CD4-positive, CD25-positive, alpha-beta regulatory T cell (primary cell): ENCODE measurements at regions not wholly inside any gene's neighbourhood (a gene's known extent, or its start where the extent isn't known, plus 50 kb on each side); places are given as distances from the start of the nearest gene placed in this dataset.
"Not testable (repeated sequence)": the region's sequence is repeated elsewhere in the genome, so short reads cannot be mapped to it uniquely, and the experiment has no call there.

ENCODE experiments used
- ATAC-seq, 2 donors: fragments of 150-1000 bp; cut with Tn5 transposase; one replicate each; pipeline ENCODE4 v1.10.0; 2021; ENCODE audit warnings: low read depth in 2 of 2, moderate number of reproducible peaks in 2 of 2, moderate library complexity in 1 of 2
- DNase-seq, 3 donors: peaks; one replicate each; pipeline versions ENCODE4 v3.0.0 to v3.0.0-alpha.2; 2012 to 2022; ENCODE audit warnings: mixed read lengths in 1 of 3
- H3K27ac ChIP-seq: one replicate; pipeline ENCODE4 v1.7.0; 2013; ENCODE audit warnings: mild to moderate bottlenecking, low read length; ENCODE audit not compliant: insufficient read depth, poor library complexity, severe bottlenecking
- H3K27me3 ChIP-seq: one replicate; pipeline ENCODE4 v1.7.0; 2013; ENCODE audit warnings: low read length; ENCODE audit not compliant: control insufficient read depth, insufficient read depth
- H3K36me3 ChIP-seq: one replicate; pipeline ENCODE4 v1.7.0; 2013; ENCODE audit warnings: mild to moderate bottlenecking, low read length, moderate library complexity; ENCODE audit not compliant: control insufficient read depth, insufficient read depth
- H3K4me1 ChIP-seq: 2 replicates; pipeline ENCODE4 v1.7.0; 2013; ENCODE audit warnings: mild to moderate bottlenecking, low read length; ENCODE audit not compliant: insufficient read depth, control insufficient read depth, poor library complexity, severe bottlenecking
- H3K4me3 ChIP-seq: one replicate; pipeline ENCODE4 v1.7.0; 2013; ENCODE audit warnings: low read depth, mild to moderate bottlenecking, low read length, moderate library complexity
- H3K9me3 ChIP-seq, 2 experiments: 1 replicate in 1 of 2; 2 replicates in 1 of 2; pipeline ENCODE4 v1.7.0; 2013; ENCODE audit warnings: low read length in 2 of 2, mild to moderate bottlenecking in 1 of 2, moderate library complexity in 1 of 2; ENCODE audit not compliant: control insufficient read depth in 2 of 2
- H3K27ac Mint-ChIP-seq, 3 donors: one replicate each; pipeline ENCODE4 v1.8.0; 2020 to 2022; ENCODE audit warnings: mild to moderate bottlenecking in 3 of 3, mixed read lengths in 3 of 3, moderate library complexity in 2 of 3
- H3K27me3 Mint-ChIP-seq: one replicate; pipeline ENCODE4 v1.8.0; 2022; ENCODE audit warnings: mild to moderate bottlenecking, mixed read lengths
- H3K36me3 Mint-ChIP-seq: one replicate; pipeline ENCODE4 v1.8.0; 2020; ENCODE audit warnings: mixed read lengths
- H3K4me1 Mint-ChIP-seq, 4 donors: one replicate each; pipeline ENCODE4 v1.8.0; 2020 to 2022; ENCODE audit warnings: mixed read lengths in 4 of 4, mild to moderate bottlenecking in 1 of 4
- H3K4me3 Mint-ChIP-seq, 4 donors: one replicate each; pipeline ENCODE4 v1.8.0; 2020 to 2022; ENCODE audit warnings: mild to moderate bottlenecking in 4 of 4, mixed read lengths in 4 of 4, moderate library complexity in 3 of 4
- H3K9me3 Mint-ChIP-seq, 7 donors: one replicate each; pipeline ENCODE4 v1.8.0; 2020 to 2022; ENCODE audit warnings: mixed read lengths in 7 of 7, mild to moderate bottlenecking in 3 of 7, moderate library complexity in 2 of 7

DNA sequence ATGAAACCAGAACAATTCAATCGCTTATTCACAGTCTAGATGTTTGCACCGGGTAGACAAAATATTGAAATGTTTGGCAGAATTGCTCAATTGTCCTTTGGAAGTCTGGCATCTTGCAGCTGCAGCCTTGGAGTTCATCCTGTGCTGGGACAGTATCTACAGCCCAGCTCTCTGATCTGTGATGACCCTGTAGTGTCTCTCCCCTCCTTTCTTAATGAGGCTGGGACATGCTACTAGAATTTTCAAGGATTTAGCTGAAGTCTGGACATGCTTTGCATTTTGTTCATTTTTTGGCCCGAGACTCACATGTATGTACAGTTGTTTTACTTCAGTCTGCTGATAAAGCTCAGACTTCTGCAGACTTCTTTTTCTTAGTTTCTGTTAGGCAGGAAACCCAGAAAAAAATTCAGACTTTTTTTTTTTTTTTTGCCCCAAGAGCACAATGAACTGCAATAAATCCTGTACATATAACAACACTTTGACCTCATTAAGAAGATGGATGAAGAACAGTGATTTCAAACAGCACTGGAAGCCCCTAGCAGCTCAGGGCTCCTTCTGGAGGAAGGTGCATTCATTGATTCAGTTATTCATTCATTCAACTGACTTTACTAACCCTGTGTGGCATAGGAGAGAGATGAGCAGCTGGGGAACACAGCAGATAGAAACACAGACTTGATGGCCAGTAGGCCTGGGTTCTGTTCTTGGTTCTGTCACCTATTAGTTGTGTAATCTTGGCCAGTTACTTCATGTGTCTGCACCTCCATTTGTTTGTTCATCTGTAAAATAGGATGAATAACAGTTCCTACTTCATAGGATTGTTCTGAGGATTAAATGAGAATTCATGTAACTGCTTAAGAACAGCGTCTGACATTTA is 210.0 kb downstream of the MAP2K4 start:
- no peaks in the 10 kb centered on the region for H3K27me3 ChIP-seq
- no peak overlapping the region for H3K4me3 ChIP-seq
- DNase-seq (no peak), ATAC-seq (no peak)
- H3K27me3 Mint-ChIP-seq: no peaks in the 10 kb centered on the region
- no peaks in the 10 kb centered on the region for H3K4me1 Mint-ChIP-seq
- H3K36me3 ChIP-seq: no peaks in the 10 kb centered on the region
- H3K36me3 Mint-ChIP-seq: no peaks in the 10 kb centered on the region
- H3K27ac Mint-ChIP-seq: no peak overlapping the region
- H3K4me1 ChIP-seq: no peaks in the 10 kb centered on the region
- no peak overlapping the region for H3K27ac ChIP-seq
- H3K4me3 Mint-ChIP-seq: no peak overlapping the region
- no peaks in the 10 kb centered on the region for H3K9me3 ChIP-seq
- peaks cover 0 to 5% (median 0%) of the 10 kb centered on the region in 7 donors for H3K9me3 Mint-ChIP-seq

DNA sequence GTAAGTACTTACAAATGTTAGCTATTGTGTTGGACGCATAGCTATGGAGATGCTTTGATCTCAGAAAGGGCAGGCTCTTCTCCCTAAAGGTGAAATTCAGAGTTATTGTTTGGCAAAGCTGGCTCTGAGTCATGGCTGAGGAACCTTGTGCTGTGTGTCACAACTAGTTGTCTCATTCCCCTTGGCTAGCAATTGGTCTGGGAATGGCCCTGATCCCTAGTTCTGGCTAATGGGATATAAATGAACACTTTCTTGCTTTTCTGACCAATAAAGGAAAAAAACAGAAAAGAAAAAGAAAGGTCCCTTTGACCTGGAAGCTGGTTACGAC is 210.6 kb downstream of the MAP2K4 start:
- Mint-ChIP-seq H3K9me3 (peaks cover 0 to 5% (median 0%) of the 10 kb centered on the region in 7 donors), H3K27me3 (no peaks in the 10 kb centered on the region), H3K4me3 (no peak overlapping the region), H3K27ac (no peak overlapping the region), H3K4me1 (no peaks in the 10 kb centered on the region), H3K36me3 (no peaks in the 10 kb centered on the region)
- ATAC-seq: no peak
- no peaks in the 10 kb centered on the region for H3K27me3 ChIP-seq
- no peaks in the 10 kb centered on the region for H3K9me3 ChIP-seq
- no peak overlapping the region for H3K27ac ChIP-seq
- no peaks in the 10 kb centered on the region for H3K36me3 ChIP-seq
- no peak overlapping the region for H3K4me3 ChIP-seq
- DNase-seq: no peak
- no peaks in the 10 kb centered on the region for H3K4me1 ChIP-seq

DNA sequence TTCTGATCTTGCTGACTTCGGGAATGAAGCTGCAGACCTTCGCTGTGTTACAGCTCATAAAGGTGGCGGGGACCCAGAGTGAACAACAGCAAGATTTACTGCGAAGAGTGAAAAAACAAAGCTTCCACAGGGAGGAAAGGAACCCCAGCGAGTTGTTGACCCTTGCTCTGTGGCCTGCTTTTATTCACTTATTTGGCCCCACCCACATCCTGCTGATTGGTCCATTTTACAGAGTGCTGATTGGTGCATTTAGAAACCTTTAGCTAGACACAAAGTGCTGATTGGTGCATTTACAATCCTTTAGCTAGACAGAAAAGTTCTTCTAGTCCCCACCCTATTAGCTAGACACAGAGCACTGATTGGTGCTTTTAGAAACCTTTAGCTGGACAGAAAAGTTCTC is 218.3 kb downstream of the MAP2K4 start:
- not testable (repeated sequence) for H3K9me3 ChIP-seq

DNA sequence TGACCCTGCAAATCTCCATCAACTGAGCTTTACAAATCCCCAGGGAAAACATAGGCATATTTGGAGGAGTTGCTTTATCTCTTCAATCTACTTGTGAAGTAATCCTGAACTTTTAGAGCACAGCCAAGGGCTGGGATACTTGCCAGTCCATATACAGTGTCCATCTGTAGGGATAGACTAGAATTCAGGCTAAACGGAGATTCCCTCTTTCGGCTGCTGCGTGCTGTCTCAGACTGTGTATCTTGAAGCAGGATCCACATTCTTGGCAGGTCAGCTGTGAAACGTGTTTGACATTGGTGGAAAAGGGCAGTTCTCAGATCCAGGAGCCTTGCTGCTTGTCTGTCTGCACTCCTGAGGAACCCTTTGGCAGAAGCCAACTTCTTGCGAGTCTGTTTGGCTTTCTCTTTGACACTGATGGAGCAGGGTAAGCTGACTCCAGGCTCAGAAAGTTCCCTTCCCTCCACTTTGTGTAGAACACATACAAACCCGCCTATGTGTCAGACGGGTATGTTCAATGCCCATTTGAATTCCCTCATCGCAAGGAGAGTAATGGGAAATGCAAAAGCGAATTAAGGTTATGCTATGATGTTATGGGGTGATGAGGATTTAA is 221.8 kb downstream of the MAP2K4 start:
- Mint-ChIP-seq H3K9me3 (peaks cover 0 to 3% (median 0%) of the 10 kb centered on the region in 7 donors), H3K27ac (no peak overlapping the region), H3K4me1 (no peaks in the 10 kb centered on the region), H3K4me3 (no peak overlapping the region), H3K36me3 (no peaks in the 10 kb centered on the region), H3K27me3 (no peaks in the 10 kb centered on the region)
- Histone ChIP-seq H3K4me3 (no peak overlapping the region), H3K36me3 (no peaks in the 10 kb centered on the region), H3K27me3 (no peaks in the 10 kb centered on the region), H3K4me1 (no peaks in the 10 kb centered on the region), H3K9me3 (no peaks in the 10 kb centered on the region), H3K27ac (no peak overlapping the region)
- ATAC-seq (no peak), DNase-seq (no peak)

More for the DNA sequence above, 218.3 kb downstream of the MAP2K4 start:
- not testable (repeated sequence) for H3K27me3 ChIP-seq, H3K4me1 ChIP-seq, ATAC-seq, H3K4me3 Mint-ChIP-seq, H3K36me3 ChIP-seq, H3K27ac ChIP-seq, H3K9me3 Mint-ChIP-seq, DNase-seq, H3K27me3 Mint-ChIP-seq, H3K4me1 Mint-ChIP-seq, H3K27ac Mint-ChIP-seq, H3K4me3 ChIP-seq, H3K36me3 Mint-ChIP-seq

DNA sequence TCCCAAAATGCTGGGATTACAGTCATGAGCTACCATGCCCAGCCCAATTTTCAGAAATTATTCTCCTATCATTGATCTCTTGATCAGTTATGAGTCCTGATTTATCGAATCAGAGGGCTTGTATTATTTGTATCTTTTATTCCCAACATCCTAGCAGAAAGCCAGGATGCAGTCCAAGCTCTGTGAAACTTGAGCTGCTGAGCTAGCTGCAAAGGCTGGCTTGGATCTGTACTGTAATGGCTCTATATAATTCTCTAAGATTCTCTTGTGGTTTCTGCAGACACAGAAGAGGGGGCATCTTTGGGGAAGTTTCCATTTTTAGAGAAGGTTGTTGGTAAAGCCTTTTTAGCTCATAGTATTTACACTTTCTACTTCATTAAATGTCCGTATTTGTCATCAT is 227.1 kb downstream of the MAP2K4 start:
- Mint-ChIP-seq H3K27ac (no peak overlapping the region), H3K36me3 (no peaks in the 10 kb centered on the region), H3K4me1 (no peaks in the 10 kb centered on the region), H3K4me3 (no peak overlapping the region), H3K9me3 (peaks cover 0 to 3% (median 0%) of the 10 kb centered on the region in 7 donors), H3K27me3 (peaks cover 1% of the 10 kb centered on the region)
- no peak overlapping the region for H3K27ac ChIP-seq
- no peaks in the 10 kb centered on the region for H3K9me3 ChIP-seq
- no peak overlapping the region for H3K4me3 ChIP-seq
- ATAC-seq (no peak), DNase-seq (no peak)
- H3K4me1 ChIP-seq: no peaks in the 10 kb centered on the region
- no peaks in the 10 kb centered on the region for H3K36me3 ChIP-seq
- H3K27me3 ChIP-seq: no peaks in the 10 kb centered on the region

DNA sequence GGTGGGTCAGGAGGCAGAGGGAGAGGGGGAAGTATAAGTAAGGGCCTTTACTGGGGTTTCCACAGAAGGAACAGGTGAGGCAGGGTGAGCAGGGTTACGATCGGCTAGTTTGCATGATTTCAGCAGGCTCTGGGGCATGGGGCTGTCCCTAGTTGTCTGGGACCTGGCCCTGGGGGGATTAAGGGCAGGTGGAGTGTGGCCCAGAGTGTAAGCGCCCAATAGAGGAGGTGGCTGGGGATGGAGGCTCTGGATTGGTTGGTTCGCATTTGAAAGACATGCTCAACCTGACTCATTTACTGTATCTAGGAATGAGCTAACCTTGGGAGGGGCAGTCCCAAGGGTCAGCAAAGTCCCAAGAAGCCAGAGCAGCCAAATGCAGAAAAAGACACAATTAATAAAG is 230.3 kb downstream of the MAP2K4 start:
- H3K36me3 Mint-ChIP-seq: no peaks in the 10 kb centered on the region
- peaks cover 5% of the 10 kb centered on the region for H3K27me3 Mint-ChIP-seq
- H3K27ac Mint-ChIP-seq: no peak overlapping the region
- H3K27ac ChIP-seq: no peak overlapping the region
- H3K4me1 ChIP-seq: no peaks in the 10 kb centered on the region
- H3K4me3 Mint-ChIP-seq: no peak overlapping the region
- ATAC-seq (no peak), DNase-seq (no peak)
- no peak overlapping the region for H3K4me3 ChIP-seq
- peaks cover 0 to 3% (median 0%) of the 10 kb centered on the region in 7 donors for H3K9me3 Mint-ChIP-seq
- no peaks in the 10 kb centered on the region for H3K4me1 Mint-ChIP-seq
- no peaks in the 10 kb centered on the region for H3K9me3 ChIP-seq
- no peaks in the 10 kb centered on the region for H3K27me3 ChIP-seq
- no peaks in the 10 kb centered on the region for H3K36me3 ChIP-seq

DNA sequence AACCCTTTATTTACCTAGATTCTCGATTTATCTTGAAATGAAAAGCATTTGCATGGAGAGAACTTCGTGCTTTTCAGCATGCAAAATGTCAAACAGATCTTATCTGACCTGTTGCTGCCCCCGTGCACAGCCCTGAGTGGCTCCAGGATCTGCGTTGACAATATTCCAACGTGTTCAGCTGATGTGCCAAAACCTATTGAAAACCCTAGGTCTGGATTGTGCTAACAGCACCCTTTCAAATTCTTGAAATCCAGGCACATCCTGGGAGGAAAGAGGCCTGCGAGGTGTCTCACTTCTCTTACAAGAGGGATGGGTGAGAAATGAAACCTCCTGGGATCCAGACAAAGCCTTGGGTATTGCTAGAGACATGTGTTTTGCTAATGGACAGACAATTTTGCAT is 231.8 kb downstream of the MAP2K4 start:
- no peak overlapping the region for H3K4me3 ChIP-seq
- Mint-ChIP-seq H3K4me3 (peak overlapping the region in 1 of 4 donors; percentile 82), H3K4me1 (no peaks in the 10 kb centered on the region), H3K27me3 (peaks cover 5% of the 10 kb centered on the region), H3K9me3 (peaks cover 0 to 2% (median 0%) of the 10 kb centered on the region in 7 donors), H3K36me3 (no peaks in the 10 kb centered on the region), H3K27ac (no peak overlapping the region)
- no peaks in the 10 kb centered on the region for H3K4me1 ChIP-seq
- H3K27ac ChIP-seq: no peak overlapping the region
- ATAC-seq: no peak
- H3K9me3 ChIP-seq: no peaks in the 10 kb centered on the region
- H3K27me3 ChIP-seq: no peaks in the 10 kb centered on the region
- no peak for DNase-seq
- H3K36me3 ChIP-seq: no peaks in the 10 kb centered on the region

DNA sequence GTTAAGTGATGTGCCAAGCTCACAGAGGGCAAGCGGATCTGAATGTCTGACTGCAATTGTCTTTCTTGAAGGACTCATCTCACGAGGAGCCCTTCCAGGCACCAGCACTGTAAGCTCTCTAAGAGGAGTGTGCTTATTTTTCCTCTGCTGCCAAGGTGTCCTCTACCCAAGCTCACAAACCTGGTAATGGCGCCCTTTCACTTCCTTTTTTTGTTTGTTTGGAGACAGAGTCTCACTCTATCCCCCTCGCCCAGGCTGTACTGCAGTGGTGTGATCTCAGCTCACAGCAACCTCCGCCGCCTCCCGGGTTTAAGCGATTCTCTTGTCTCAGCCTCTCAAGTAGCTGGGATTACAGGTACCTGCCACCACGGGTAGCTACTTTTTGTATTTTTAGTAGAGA is 233.8 kb downstream of the MAP2K4 start:
- H3K27ac ChIP-seq: no peak overlapping the region
- no peaks in the 10 kb centered on the region for H3K4me1 ChIP-seq
- H3K27me3 Mint-ChIP-seq: peaks cover 5% of the 10 kb centered on the region
- H3K36me3 Mint-ChIP-seq: no peaks in the 10 kb centered on the region
- ATAC-seq: no peak
- no peaks in the 10 kb centered on the region for H3K4me1 Mint-ChIP-seq
- H3K27ac Mint-ChIP-seq: peak overlapping the region in 1 of 3 donors; percentile 58
- no peak overlapping the region for H3K4me3 Mint-ChIP-seq
- DNase-seq: no peak
- H3K9me3 ChIP-seq: no peaks in the 10 kb centered on the region
- H3K4me3 ChIP-seq: no peak overlapping the region
- no peaks in the 10 kb centered on the region for H3K36me3 ChIP-seq
- H3K27me3 ChIP-seq: no peaks in the 10 kb centered on the region
- peaks cover 0 to 2% (median 0%) of the 10 kb centered on the region in 7 donors for H3K9me3 Mint-ChIP-seq
